Loucy (cell line): ENCODE measurements at regions not wholly inside any gene's neighbourhood (a gene's known extent, or its start where the extent isn't known, plus 50 kb on each side); places are given as distances from the start of the nearest gene placed in this dataset.

Experiments used
- EZH2phosphoT487 ChIP-seq: fragments of 200-600 bp; IDR thresholded peaks from 2 replicates; pipeline ENCODE4 v1.6.1; 2018; ENCODE audit warnings: antibody characterized with exemption, mild to moderate bottlenecking, moderate library complexity, borderline replicate concordance
- TF ChIP-seq, protein P1 (sequence below): fragments of 200-600 bp; sonication (generic); conservative IDR thresholded peaks from 2 replicates; pipeline ENCODE4 v1.5.1; 2014; ENCODE audit warnings: mild to moderate bottlenecking, antibody characterized with exemption, low read length

- TF ChIP-seq, protein P1, sequence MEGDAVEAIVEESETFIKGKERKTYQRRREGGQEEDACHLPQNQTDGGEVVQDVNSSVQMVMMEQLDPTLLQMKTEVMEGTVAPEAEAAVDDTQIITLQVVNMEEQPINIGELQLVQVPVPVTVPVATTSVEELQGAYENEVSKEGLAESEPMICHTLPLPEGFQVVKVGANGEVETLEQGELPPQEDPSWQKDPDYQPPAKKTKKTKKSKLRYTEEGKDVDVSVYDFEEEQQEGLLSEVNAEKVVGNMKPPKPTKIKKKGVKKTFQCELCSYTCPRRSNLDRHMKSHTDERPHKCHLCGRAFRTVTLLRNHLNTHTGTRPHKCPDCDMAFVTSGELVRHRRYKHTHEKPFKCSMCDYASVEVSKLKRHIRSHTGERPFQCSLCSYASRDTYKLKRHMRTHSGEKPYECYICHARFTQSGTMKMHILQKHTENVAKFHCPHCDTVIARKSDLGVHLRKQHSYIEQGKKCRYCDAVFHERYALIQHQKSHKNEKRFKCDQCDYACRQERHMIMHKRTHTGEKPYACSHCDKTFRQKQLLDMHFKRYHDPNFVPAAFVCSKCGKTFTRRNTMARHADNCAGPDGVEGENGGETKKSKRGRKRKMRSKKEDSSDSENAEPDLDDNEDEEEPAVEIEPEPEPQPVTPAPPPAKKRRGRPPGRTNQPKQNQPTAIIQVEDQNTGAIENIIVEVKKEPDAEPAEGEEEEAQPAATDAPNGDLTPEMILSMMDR = no peak
- no peak for TF ChIP-seq EZH2phosphoT487
These were observed 477.1 kb downstream of the FSCB start for GRCh38 chr14:44029933-44030332.
